Spleen (tissue), 7 donors: ENCODE measurements at regions not wholly inside any gene's neighbourhood (a gene's known extent, or its start where the extent isn't known, plus 50 kb on each side); places are given as distances from the start of the nearest gene placed in this dataset.

Experiments
- POLR2A ChIP-seq, 3 donors: fragments of 450-650 bp; IDR thresholded peaks; one replicate each; pipeline ENCODE4 v1.5.1; 2017; ENCODE audit warnings: antibody characterized with exemption in 3 of 3, mild to moderate bottlenecking in 1 of 3
- POLR2AphosphoS5 ChIP-seq, 3 donors: sonication (generic); formaldehyde crosslinking; IDR thresholded peaks; one replicate each; pipeline ENCODE4 v1.5.1; 2017; ENCODE audit warnings: antibody characterized with exemption in 3 of 3
- TF ChIP-seq, protein P1 (sequence below), 11 experiments: fragments of 200-600 bp in 7 of 11; fragments of 450-650 bp in 4 of 11; sonication (generic) in 4 of 11; IDR thresholded peaks in 8 of 11; conservative IDR thresholded peaks in 3 of 11; 1 replicate in 7 of 11; 2 replicates in 4 of 11; pipeline versions ENCODE4 v1.4.0 to v1.8.0; 2016 to 2021; ENCODE audit warnings: antibody characterized with exemption in 11 of 11, inconsistent platforms in 4 of 11, mild to moderate bottlenecking in 1 of 11
- donor health status: DM: no; HTN: no; CAD: no; lungs with moderate emphysema.
- donor health status: DM: no; HTN: no; CAD: no.
- donor health status: DM: no; HTN: no; CAD: no.

DNA sequence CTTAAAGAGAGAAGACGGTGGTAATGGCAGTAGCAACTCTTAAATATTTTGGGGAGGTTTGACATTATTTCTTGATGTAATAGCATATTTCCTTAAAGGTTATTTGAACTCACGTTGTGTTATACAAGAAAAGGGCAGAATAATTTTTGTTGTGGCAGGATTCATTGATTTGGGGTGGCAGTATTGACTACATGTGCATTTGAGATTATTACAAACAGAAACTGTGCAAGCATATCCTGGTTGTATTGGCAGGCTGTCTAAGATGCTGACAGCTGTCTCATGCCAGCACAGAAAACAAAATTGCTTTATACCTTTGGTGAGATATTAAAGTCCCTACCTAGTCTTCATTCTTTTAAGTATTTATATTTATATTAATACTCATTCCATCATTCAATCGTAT lies 300.7 kb upstream of the MAGEC2 start:
- TF ChIP-seq, protein P1, sequence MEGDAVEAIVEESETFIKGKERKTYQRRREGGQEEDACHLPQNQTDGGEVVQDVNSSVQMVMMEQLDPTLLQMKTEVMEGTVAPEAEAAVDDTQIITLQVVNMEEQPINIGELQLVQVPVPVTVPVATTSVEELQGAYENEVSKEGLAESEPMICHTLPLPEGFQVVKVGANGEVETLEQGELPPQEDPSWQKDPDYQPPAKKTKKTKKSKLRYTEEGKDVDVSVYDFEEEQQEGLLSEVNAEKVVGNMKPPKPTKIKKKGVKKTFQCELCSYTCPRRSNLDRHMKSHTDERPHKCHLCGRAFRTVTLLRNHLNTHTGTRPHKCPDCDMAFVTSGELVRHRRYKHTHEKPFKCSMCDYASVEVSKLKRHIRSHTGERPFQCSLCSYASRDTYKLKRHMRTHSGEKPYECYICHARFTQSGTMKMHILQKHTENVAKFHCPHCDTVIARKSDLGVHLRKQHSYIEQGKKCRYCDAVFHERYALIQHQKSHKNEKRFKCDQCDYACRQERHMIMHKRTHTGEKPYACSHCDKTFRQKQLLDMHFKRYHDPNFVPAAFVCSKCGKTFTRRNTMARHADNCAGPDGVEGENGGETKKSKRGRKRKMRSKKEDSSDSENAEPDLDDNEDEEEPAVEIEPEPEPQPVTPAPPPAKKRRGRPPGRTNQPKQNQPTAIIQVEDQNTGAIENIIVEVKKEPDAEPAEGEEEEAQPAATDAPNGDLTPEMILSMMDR (IDR thresholded peaks at IDR 0.05 in 8 of 11, conservative IDR thresholded peaks at IDR 0.05 in 3 of 11), result no peak
- TF ChIP-seq POLR2AphosphoS5 (IDR thresholded peaks at IDR 0.05) (no peak), POLR2A (IDR thresholded peaks at IDR 0.05) (no peak)
